Ascending aorta (tissue), 2 donors: ENCODE measurements at regions not wholly inside any gene's neighbourhood (a gene's known extent, or its start where the extent isn't known, plus 50 kb on each side); places are given as distances from the start of the nearest gene placed in this dataset.

Experiments used
- DNase-seq, 2 donors: peaks; one replicate each; pipeline ENCODE4 v3.0.0-alpha.2; 2019; ENCODE audit warnings: low spot score in 2 of 2
- H3K27ac ChIP-seq, 2 donors: fragments of 200-600 bp; sonication (generic); one replicate each; pipeline ENCODE4 v1.5.1; 2016 to 2017; ENCODE audit warnings: mild to moderate bottlenecking in 1 of 2
- H3K27me3 ChIP-seq: fragments of 200-600 bp; sonication (generic); one replicate; pipeline ENCODE4 v1.5.1; 2017
- H3K36me3 ChIP-seq, 2 donors: fragments of 200-600 bp; sonication (generic); one replicate each; pipeline ENCODE4 v1.5.1; 2016
- H3K4me1 ChIP-seq, 2 donors: fragments of 200-600 bp; sonication (generic); one replicate each; pipeline ENCODE4 v1.5.1; 2016 to 2017; ENCODE audit warnings: mild to moderate bottlenecking in 1 of 2
- H3K4me3 ChIP-seq, 2 donors: fragments of 200-600 bp; sonication (generic); one replicate each; pipeline ENCODE4 v1.5.1; 2016 to 2017; ENCODE audit warnings: mild to moderate bottlenecking in 1 of 2
- H3K9me3 ChIP-seq, 2 donors: fragments of 200-600 bp; sonication (generic); one replicate each; pipeline ENCODE4 v1.5.1; 2016
- intact Hi-C: fragments of 100-400 bp; cut with DNase I; formaldehyde crosslinking; loops from one replicate; pipeline ENCODE4 v1.15.1; 2023
- TF ChIP-seq, protein P1 (sequence below), 3 experiments: fragments of 200-600 bp in 2 of 3; fragments of 450-650 bp in 1 of 3; sonication (generic) in 2 of 3; IDR thresholded peaks; one replicate each; pipeline ENCODE4 v1.5.1; 2016 to 2019; ENCODE audit warnings: antibody characterized with exemption in 3 of 3, mild to moderate bottlenecking in 1 of 3, moderate library complexity in 1 of 3

DNA sequence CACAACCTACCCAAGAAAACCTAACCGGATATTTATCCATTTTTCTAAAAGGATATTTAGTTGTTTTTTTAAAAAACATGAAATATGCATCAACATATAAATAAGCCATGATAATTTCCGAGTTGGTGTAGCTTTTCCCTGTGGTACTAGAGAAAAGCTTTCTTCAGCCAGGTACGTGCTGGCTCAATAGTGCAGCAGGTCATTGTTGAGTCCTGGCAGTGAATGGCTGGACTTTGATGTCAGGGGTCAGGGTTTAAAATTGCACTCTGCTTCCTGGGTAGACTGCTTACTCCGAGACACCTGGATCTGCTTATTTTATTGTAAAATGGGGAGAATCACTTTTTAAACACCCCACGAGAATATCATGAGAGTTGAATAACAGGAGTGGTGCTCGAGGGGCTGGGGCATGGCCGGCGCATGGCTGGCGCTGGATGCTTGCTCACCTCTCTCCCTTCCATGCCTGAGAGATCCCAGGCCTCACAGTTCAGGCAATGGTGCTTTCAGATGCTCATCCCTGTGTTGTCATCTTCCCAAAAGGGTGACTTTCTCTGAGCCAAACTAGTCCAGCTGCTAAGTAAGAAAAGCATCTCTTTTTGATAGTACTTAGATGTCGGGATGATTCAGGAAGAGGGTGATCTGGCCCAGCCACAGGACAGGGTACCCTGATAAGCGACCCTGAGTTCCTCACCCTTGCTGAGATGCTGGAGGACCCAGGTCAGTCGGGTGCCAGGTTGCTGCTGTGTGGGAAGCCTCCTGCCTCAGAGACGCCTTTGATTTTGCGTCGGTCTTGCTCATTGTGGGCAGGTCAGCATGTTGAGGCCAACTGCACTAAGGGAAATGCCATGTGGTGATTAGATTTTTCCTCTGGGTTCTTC, 269.1 kb upstream of the FOXQ1 start:
- DNase-seq: no peak
- intact Hi-C loops: no loop called here
- TF ChIP-seq, protein P1, sequence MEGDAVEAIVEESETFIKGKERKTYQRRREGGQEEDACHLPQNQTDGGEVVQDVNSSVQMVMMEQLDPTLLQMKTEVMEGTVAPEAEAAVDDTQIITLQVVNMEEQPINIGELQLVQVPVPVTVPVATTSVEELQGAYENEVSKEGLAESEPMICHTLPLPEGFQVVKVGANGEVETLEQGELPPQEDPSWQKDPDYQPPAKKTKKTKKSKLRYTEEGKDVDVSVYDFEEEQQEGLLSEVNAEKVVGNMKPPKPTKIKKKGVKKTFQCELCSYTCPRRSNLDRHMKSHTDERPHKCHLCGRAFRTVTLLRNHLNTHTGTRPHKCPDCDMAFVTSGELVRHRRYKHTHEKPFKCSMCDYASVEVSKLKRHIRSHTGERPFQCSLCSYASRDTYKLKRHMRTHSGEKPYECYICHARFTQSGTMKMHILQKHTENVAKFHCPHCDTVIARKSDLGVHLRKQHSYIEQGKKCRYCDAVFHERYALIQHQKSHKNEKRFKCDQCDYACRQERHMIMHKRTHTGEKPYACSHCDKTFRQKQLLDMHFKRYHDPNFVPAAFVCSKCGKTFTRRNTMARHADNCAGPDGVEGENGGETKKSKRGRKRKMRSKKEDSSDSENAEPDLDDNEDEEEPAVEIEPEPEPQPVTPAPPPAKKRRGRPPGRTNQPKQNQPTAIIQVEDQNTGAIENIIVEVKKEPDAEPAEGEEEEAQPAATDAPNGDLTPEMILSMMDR (IDR thresholded peaks at IDR 0.05): no peak

DNA sequence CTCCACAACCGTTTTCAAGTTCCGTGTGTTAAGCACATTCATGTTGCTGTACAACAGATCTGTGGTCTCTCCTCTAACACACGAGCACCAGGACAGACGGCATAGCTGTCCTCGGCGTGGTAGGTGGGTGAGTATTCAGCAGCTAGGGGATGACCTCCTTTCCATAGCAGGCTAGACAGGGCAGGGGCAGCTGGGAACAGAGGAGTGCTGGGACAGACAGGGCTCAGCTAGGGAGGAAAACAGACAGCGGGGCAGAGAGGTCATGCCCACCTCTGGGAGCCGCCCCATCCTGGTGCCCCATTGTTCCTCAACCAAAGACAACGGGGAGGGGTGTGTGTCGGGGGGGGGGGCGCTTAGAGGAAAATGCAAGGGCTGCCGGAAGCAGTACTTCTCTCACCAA, 271.5 kb upstream of the FOXQ1 start:
- Histone ChIP-seq H3K9me3 (no peaks in the 10 kb centered on the region), H3K4me1 (no peaks in the 10 kb centered on the region), H3K27me3 (no peaks in the 10 kb centered on the region), H3K36me3 (no peaks in the 10 kb centered on the region), H3K4me3 (no peak overlapping the region), H3K27ac (no peak overlapping the region)
- intact Hi-C loops: no loop called here
- no peak for DNase-seq
- TF ChIP-seq, protein P1 (IDR thresholded peaks at IDR 0.05): no peak

More for the DNA sequence above, 269.1 kb upstream of the FOXQ1 start:
- Histone ChIP-seq H3K27ac (no peak overlapping the region), H3K4me1 (no peaks in the 10 kb centered on the region), H3K36me3 (no peaks in the 10 kb centered on the region), H3K27me3 (no peaks in the 10 kb centered on the region), H3K9me3 (no peaks in the 10 kb centered on the region), H3K4me3 (no peak overlapping the region)

DNA sequence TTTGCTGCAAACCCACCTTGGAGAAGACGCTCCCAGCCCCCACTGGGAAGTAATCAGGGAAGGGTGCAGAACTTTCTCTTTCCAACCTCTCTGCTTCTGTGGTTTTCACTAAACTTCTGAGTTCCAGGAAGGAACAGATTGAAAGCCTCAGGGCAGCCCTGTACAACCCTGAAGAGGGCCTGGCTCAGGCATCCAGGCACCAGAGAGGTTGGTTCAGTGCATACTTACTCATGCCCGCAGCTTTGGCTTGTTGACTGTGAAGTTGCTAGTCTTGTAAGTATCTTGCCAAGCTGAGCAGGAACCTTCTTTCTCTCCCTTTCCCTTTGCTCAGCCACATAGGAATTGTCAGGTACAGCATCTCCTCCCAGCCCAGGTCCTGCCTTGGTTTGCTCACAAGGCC, 272.2 kb upstream of the FOXQ1 start:
- intact Hi-C loops: no loop called here
- no peaks in the 10 kb centered on the region for H3K9me3 ChIP-seq
- TF ChIP-seq, protein P1 (IDR thresholded peaks at IDR 0.05): no peak
- H3K27me3 ChIP-seq: no peaks in the 10 kb centered on the region
- H3K4me3 ChIP-seq: no peak overlapping the region
- no peak for DNase-seq
- no peaks in the 10 kb centered on the region for H3K36me3 ChIP-seq
- no peak overlapping the region for H3K27ac ChIP-seq
- H3K4me1 ChIP-seq: no peaks in the 10 kb centered on the region

DNA sequence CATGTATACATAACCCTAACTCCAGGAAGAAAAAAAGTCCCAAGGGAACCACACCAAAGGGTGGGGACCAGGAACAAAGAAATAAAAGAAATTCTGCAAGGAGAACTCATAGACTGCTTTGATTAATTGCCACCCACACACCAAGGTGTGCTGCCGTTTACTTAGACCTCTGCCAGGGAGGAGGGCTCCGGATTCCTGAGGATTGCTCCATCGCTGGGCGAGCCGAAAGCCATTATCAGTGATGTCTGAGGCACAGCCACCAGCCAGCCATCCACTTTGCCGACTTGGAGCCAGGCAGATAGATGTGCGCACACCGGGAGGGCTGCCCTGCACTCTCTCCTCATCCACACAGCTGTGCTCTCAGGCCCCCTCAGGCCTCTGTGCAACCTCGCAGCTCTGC, 272.7 kb upstream of the FOXQ1 start:
- no peak for DNase-seq
- H3K27me3 ChIP-seq: no peaks in the 10 kb centered on the region
- no peaks in the 10 kb centered on the region for H3K36me3 ChIP-seq
- H3K4me3 ChIP-seq: no peak overlapping the region
- TF ChIP-seq, protein P1 (IDR thresholded peaks at IDR 0.05): no peak
- H3K9me3 ChIP-seq: no peaks in the 10 kb centered on the region
- no peaks in the 10 kb centered on the region for H3K4me1 ChIP-seq
- intact Hi-C loops: no loop called here
- H3K27ac ChIP-seq: no peak overlapping the region

DNA sequence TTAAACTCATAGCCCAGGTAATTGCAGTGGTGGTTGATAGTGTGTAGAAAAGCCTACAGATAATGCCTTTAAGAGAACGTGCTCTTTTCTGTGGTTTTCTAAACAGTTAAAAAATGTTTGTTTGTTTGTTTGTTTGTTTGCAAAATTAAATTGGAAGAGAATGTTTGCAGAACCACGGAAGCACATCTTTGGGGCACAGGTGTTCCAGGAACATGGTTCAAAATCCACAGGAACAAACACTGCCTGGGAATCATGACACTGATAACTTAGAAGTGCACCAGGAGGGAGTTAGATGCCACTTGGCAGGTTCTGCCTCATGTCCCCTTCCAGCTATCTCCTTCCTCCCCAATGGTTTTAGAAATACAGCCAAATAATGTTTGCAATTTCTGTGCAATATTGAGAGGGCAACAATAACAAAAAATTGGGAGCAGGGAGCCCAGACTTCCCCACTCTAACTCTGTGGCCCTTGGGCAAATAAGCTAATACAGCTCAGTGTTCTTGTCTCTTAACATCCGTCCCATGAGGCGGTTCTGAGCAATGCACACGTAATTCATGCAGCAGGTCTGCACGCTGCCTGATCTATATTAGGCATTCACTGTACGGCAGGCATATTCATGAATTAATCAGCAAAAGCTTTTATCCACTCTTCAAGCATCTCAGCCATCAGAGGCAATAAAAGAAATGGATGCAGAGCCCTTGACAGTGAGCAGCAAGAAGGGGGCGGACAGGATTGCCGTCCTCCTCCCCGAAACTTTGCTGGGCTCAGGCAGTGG, 274.3 kb upstream of the FOXQ1 start:
- no peak overlapping the region for H3K4me3 ChIP-seq
- TF ChIP-seq, protein P1 (IDR thresholded peaks at IDR 0.05): no peak
- H3K27ac ChIP-seq: no peak overlapping the region
- no peaks in the 10 kb centered on the region for H3K4me1 ChIP-seq
- H3K36me3 ChIP-seq: no peaks in the 10 kb centered on the region
- DNase-seq: no peak
- H3K9me3 ChIP-seq: no peaks in the 10 kb centered on the region
- intact Hi-C loops: no loop called here
- no peaks in the 10 kb centered on the region for H3K27me3 ChIP-seq
